Natural killer cell (primary cell): ENCODE measurements at regions not wholly inside any gene's neighbourhood (a gene's known extent, or its start where the extent isn't known, plus 50 kb on each side); places are given as distances from the start of the nearest gene placed in this dataset.

Source experiments
- ATAC-seq, 3 donors: fragments of 150-1000 bp in 2 of 3; fragments of 200-7000 bp in 1 of 3; cut with Tn5 transposase; 1 replicate in 1 of 3; 2 replicates in 2 of 3; pipeline ENCODE4 v1.10.0; 2021; ENCODE audit warnings: mild to moderate bottlenecking in 2 of 3, moderate library complexity in 2 of 3
- DNase-seq, 2 donors: peaks; one replicate each; pipeline versions ENCODE4 v3.0.0 to v3.0.0-alpha.2; 2013 to 2021; ENCODE audit warnings: mixed read lengths in 1 of 2
- H3K27ac ChIP-seq: one replicate; pipeline ENCODE4 v1.5.1; 2013; ENCODE audit warnings: mild to moderate bottlenecking, low read length
- H3K27me3 ChIP-seq: one replicate; pipeline ENCODE4 v1.6.1; 2013; ENCODE audit warnings: low read length; ENCODE audit not compliant: control insufficient read depth, insufficient read depth
- H3K36me3 ChIP-seq: one replicate; pipeline ENCODE4 v1.6.1; 2013; ENCODE audit warnings: low read length; ENCODE audit not compliant: control insufficient read depth, insufficient read depth
- H3K4me1 ChIP-seq: one replicate; pipeline ENCODE4 v1.6.1; 2013; ENCODE audit warnings: low read length; ENCODE audit not compliant: control insufficient read depth, insufficient read depth
- H3K4me3 ChIP-seq: one replicate; pipeline ENCODE4 v1.5.1; 2013; ENCODE audit warnings: low read length
- H3K9me3 ChIP-seq: one replicate; pipeline ENCODE4 v1.6.1; 2013; ENCODE audit warnings: low read length; ENCODE audit not compliant: control insufficient read depth, insufficient read depth
- H3K27ac Mint-ChIP-seq, 2 donors: one replicate each; pipeline ENCODE4 v1.8.0; 2022; ENCODE audit warnings: mild to moderate bottlenecking in 2 of 2, mixed read lengths in 2 of 2, moderate library complexity in 1 of 2
- H3K27me3 Mint-ChIP-seq, 2 donors: one replicate each; pipeline ENCODE4 v1.8.0; 2022; ENCODE audit warnings: low read depth in 2 of 2, mixed read lengths in 2 of 2
- H3K36me3 Mint-ChIP-seq: one replicate; pipeline ENCODE4 v1.8.0; 2022; ENCODE audit warnings: mixed read lengths
- H3K4me1 Mint-ChIP-seq, 2 donors: one replicate each; pipeline ENCODE4 v1.8.0; 2022; ENCODE audit warnings: mixed read lengths in 2 of 2
- H3K4me3 Mint-ChIP-seq: one replicate; pipeline ENCODE4 v1.8.0; 2022; ENCODE audit warnings: mild to moderate bottlenecking, moderate library complexity, mixed read lengths
- H3K9me3 Mint-ChIP-seq, 2 donors: one replicate each; pipeline ENCODE4 v1.8.0; 2022; ENCODE audit warnings: mixed read lengths in 2 of 2
- CTCF ChIP-seq: fragments of 200-600 bp; IDR thresholded peaks from one replicate; pipeline ENCODE4 v1.8.0; 2022; ENCODE audit warnings: antibody characterized with exemption
- WGBS: methylation state at CpG from one replicate; pipeline ENCODE4 v1.1.7; 2013; ENCODE audit warnings: missing lambda C conversion rate; ENCODE audit not compliant: insufficient coverage; 5-methylcytosine and 5-hydroxymethylcytosine counted together
- intact Hi-C: fragments of 100-400 bp; cut with micrococcal nuclease; formaldehyde crosslinking; loops from one replicate; pipeline ENCODE4 v1.14.2; 2022

- Histone ChIP-seq H3K27me3 (no peaks in the 10 kb centered on the region), H3K36me3 (no peaks in the 10 kb centered on the region), H3K4me3 (no peak overlapping the region), H3K9me3 (no peaks in the 10 kb centered on the region), H3K27ac (no peak overlapping the region), H3K4me1 (no peaks in the 10 kb centered on the region)
- intact Hi-C loops: no loop called here
- H3K9me3 Mint-ChIP-seq: no peaks in the 10 kb centered on the region
- H3K36me3 Mint-ChIP-seq: no peaks in the 10 kb centered on the region
- no peak for DNase-seq
- no peak for ATAC-seq
- H3K27me3 Mint-ChIP-seq: peaks cover 0 to 4% of the 10 kb centered on the region in 2 donors
- no peak for TF ChIP-seq CTCF
- WGBS: 75% methylated on average over 9 of the region's 9 CpGs
- H3K27ac Mint-ChIP-seq: no peak overlapping the region
- H3K4me1 Mint-ChIP-seq: peaks cover 0 to 9% of the 10 kb centered on the region in 2 donors
- H3K4me3 Mint-ChIP-seq: no peak overlapping the region
These were observed 83.7 kb upstream of the IRX4 start for GRCh38 chr5:1966461-1966860.

- TF ChIP-seq CTCF: no peak
- DNase-seq: no peak
- Histone ChIP-seq H3K36me3 (no peaks in the 10 kb centered on the region), H3K27me3 (no peaks in the 10 kb centered on the region), H3K27ac (no peak overlapping the region), H3K4me3 (no peak overlapping the region), H3K4me1 (no peaks in the 10 kb centered on the region), H3K9me3 (no peaks in the 10 kb centered on the region)
- 78% methylated on average over 7 of the region's 7 CpGs for WGBS
- H3K4me3 Mint-ChIP-seq: no peak overlapping the region
- H3K4me1 Mint-ChIP-seq: peaks cover 0 to 9% of the 10 kb centered on the region in 2 donors
- no peaks in the 10 kb centered on the region for H3K36me3 Mint-ChIP-seq
- no peaks in the 10 kb centered on the region for H3K9me3 Mint-ChIP-seq
- H3K27me3 Mint-ChIP-seq: peaks cover 0 to 4% of the 10 kb centered on the region in 2 donors
- intact Hi-C loops: no loop called here
- H3K27ac Mint-ChIP-seq: no peak overlapping the region
- no peak for ATAC-seq
These were observed 83.2 kb upstream of the IRX4 start for GRCh38 chr5:1965925-1966324.

GRCh38 chr5:1963941-1964451, 81.3 kb upstream of the IRX4 start:
- Mint-ChIP-seq H3K36me3 (no peaks in the 10 kb centered on the region), H3K27ac (no peak overlapping the region), H3K27me3 (peaks cover 0 to 4% of the 10 kb centered on the region in 2 donors), H3K9me3 (no peaks in the 10 kb centered on the region), H3K4me1 (peaks cover 0 to 9% of the 10 kb centered on the region in 2 donors), H3K4me3 (no peak overlapping the region)
- no peak for ATAC-seq
- H3K4me1 ChIP-seq: no peaks in the 10 kb centered on the region
- H3K4me3 ChIP-seq: no peak overlapping the region
- H3K27ac ChIP-seq: no peak overlapping the region
- no peak for TF ChIP-seq CTCF
- no peaks in the 10 kb centered on the region for H3K36me3 ChIP-seq
- H3K9me3 ChIP-seq: no peaks in the 10 kb centered on the region
- no peak for DNase-seq
- WGBS: 82% methylated on average over 14 of the region's 14 CpGs
- no peaks in the 10 kb centered on the region for H3K27me3 ChIP-seq
- intact Hi-C loops: no loop called here

- Histone ChIP-seq H3K4me3 (no peak overlapping the region), H3K4me1 (no peaks in the 10 kb centered on the region), H3K36me3 (no peaks in the 10 kb centered on the region), H3K27ac (no peak overlapping the region), H3K27me3 (no peaks in the 10 kb centered on the region), H3K9me3 (no peaks in the 10 kb centered on the region)
- Mint-ChIP-seq H3K27me3 (peaks cover 0 to 4% of the 10 kb centered on the region in 2 donors), H3K36me3 (no peaks in the 10 kb centered on the region), H3K4me3 (no peak overlapping the region), H3K9me3 (no peaks in the 10 kb centered on the region), H3K4me1 (peaks cover 0 to 9% of the 10 kb centered on the region in 2 donors), H3K27ac (no peak overlapping the region)
- ATAC-seq (no peak), DNase-seq (no peak)
- WGBS: 89% methylated on average over 12 of the region's 12 CpGs
- intact Hi-C loops: no loop called here
- no peak for TF ChIP-seq CTCF
These were observed 80.6 kb upstream of the IRX4 start for GRCh38 chr5:1963358-1963757.
